GM12891 (cell line): ENCODE measurements at regions not wholly inside any gene's neighbourhood (a gene's known extent, or its start where the extent isn't known, plus 50 kb on each side); places are given as distances from the start of the nearest gene placed in this dataset.
"Not testable (repeated sequence)": the region's sequence is repeated elsewhere in the genome, so short reads cannot be mapped to it uniquely, and the experiment has no call there.

Source experiments
- DNase-seq: peaks from one replicate; pipeline ENCODE4 v3.0.0; 2011; ENCODE audit warnings: low spot score; ENCODE audit not compliant: insufficient read length
- FAIRE-seq: peaks from 2 replicates; lab custom pipeline; 2011; peaks lifted over from hg19 to GRCh38; lab: Jason Lieb, UNC
- PAX5 ChIP-seq: IDR thresholded peaks from 2 replicates; pipeline ENCODE4 v1.6.1; 2011; ENCODE audit warnings: low read length, moderate library complexity, mild to moderate bottlenecking; ENCODE audit not compliant: insufficient read depth, severe bottlenecking
- POLR2A ChIP-seq: IDR thresholded peaks from 2 replicates; pipeline ENCODE4 v1.6.1; 2011; ENCODE audit warnings: low read depth, low read length, control low read depth
- POLR2AphosphoS5 ChIP-seq: IDR thresholded peaks from 2 replicates; pipeline ENCODE4 v1.6.1; 2011; ENCODE audit warnings: low read depth, low read length, control low read depth
- POU2F2 ChIP-seq: IDR thresholded peaks from 2 replicates; pipeline ENCODE4 v1.6.1; 2011; ENCODE audit warnings: low read depth, mild to moderate bottlenecking, control low read depth, low read length, moderate library complexity
- SPI1 ChIP-seq: IDR thresholded peaks from 2 replicates; pipeline ENCODE4 v1.6.1; 2011; ENCODE audit warnings: low read depth, low read length, control low read depth
- TAF1 ChIP-seq: IDR thresholded peaks from 2 replicates; pipeline ENCODE4 v1.6.1; 2011; ENCODE audit warnings: low read depth, low read length, control low read depth

- TF ChIP-seq POLR2AphosphoS5 (no peak), POU2F2 (0 out of 2 replicates have a peak, but pooled peaks have one; percentile 33)
- no peak for FAIRE-seq
- no peak for DNase-seq
Observed at GRCh38 chr5:100165309-100165708, 369.9 kb upstream of the FAM174A start.

- DNase-seq, result no peak
- no peak for FAIRE-seq
- TF ChIP-seq POLR2AphosphoS5 (no peak), TAF1 (no peak), SPI1 (no peak), POU2F2 (no peak), PAX5 (no peak), POLR2A (no peak)
Observed at GRCh38 chr5:100161868-100162267, 373.3 kb upstream of the FAM174A start.

GRCh38 chr5:100157066-100157465, 378.1 kb upstream of the FAM174A start:
- DNase-seq (no peak), FAIRE-seq (no peak)
- TF ChIP-seq POLR2AphosphoS5 (no peak), TAF1 (no peak), POU2F2 (no peak), PAX5 (no peak)

- TF ChIP-seq SPI1 (no peak), POLR2AphosphoS5 (no peak), POU2F2 (no peak)
- DNase-seq, result no peak
- no peak for FAIRE-seq
Observed at GRCh38 chr5:100148239-100148638, 386.9 kb upstream of the FAM174A start.

- FAIRE-seq, result no peak
- TF ChIP-seq TAF1 (no peak), SPI1 (no peak), POU2F2 (no peak), POLR2A (no peak), PAX5 (no peak), POLR2AphosphoS5 (no peak)
- no peak for DNase-seq
Observed at GRCh38 chr5:100142607-100143006, 392.6 kb upstream of the FAM174A start.

- FAIRE-seq (no peak), DNase-seq (no peak)
- TF ChIP-seq TAF1, result no peak
- TF ChIP-seq PAX5, result no peak
- TF ChIP-seq SPI1, result no peak
- no peak for TF ChIP-seq POU2F2
- no peak for TF ChIP-seq POLR2AphosphoS5
- TF ChIP-seq POLR2A, result no peak
Observed at GRCh38 chr5:100131161-100131560, 404.0 kb upstream of the FAM174A start.

- FAIRE-seq (no peak), DNase-seq (no peak)
Observed at GRCh38 chr5:100130307-100130706, 404.9 kb upstream of the FAM174A start.

GRCh38 chr5:100119903-100120302, 415.3 kb upstream of the FAM174A start:
- TF ChIP-seq TAF1 (no peak), PAX5 (no peak), SPI1 (no peak), POLR2AphosphoS5 (no peak), POLR2A (no peak), POU2F2 (no peak)
- no peak for DNase-seq
- FAIRE-seq, result no peak

More at GRCh38 chr5:100130307-100130706, 404.9 kb upstream of the FAM174A start:
- TF ChIP-seq TAF1 (no peak), POU2F2 (no peak), POLR2A (no peak), PAX5 (no peak), POLR2AphosphoS5 (no peak), SPI1 (no peak)

- FAIRE-seq (no peak), DNase-seq (no peak)
- TF ChIP-seq TAF1 (no peak), SPI1 (no peak), POLR2AphosphoS5 (no peak), PAX5 (no peak), POU2F2 (no peak), POLR2A (no peak)
Observed at GRCh38 chr5:100110497-100110896, 424.7 kb upstream of the FAM174A start.

- TF ChIP-seq POU2F2, result no peak
- TF ChIP-seq PAX5, result no peak
- TF ChIP-seq SPI1, result no peak
- no peak for TF ChIP-seq POLR2AphosphoS5
- no peak for TF ChIP-seq TAF1
- no peak for TF ChIP-seq POLR2A
- FAIRE-seq, result no peak
- DNase-seq, result no peak
Observed at GRCh38 chr5:100108883-100109282, 426.3 kb upstream of the FAM174A start.

GRCh38 chr5:100103592-100104119, 431.5 kb upstream of the FAM174A start:
- FAIRE-seq, result peak; percentile 74
- DNase-seq, result not testable (repeated sequence)

- DNase-seq, FAIRE-seq: not testable (repeated sequence)
Observed at GRCh38 chr5:100101466-100101865, 433.7 kb upstream of the FAM174A start.

GRCh38 chr5:100096328-100096727, 438.8 kb upstream of the FAM174A start:
- not testable (repeated sequence) for DNase-seq
- peak; percentile 41 for FAIRE-seq

GRCh38 chr5:100080703-100081102, 454.5 kb upstream of the FAM174A start:
- peak; percentile 57 for FAIRE-seq
- DNase-seq, result not testable (repeated sequence)

GRCh38 chr5:100079163-100079562, 456.0 kb upstream of the FAM174A start:
- not testable (repeated sequence) for FAIRE-seq, DNase-seq

GRCh38 chr5:100066020-100066419, 469.2 kb upstream of the FAM174A start:
- FAIRE-seq, DNase-seq: not testable (repeated sequence)
